Osteocyte (in vitro differentiated cells): ENCODE measurements at regions not wholly inside any gene's neighbourhood (a gene's known extent, or its start where the extent isn't known, plus 50 kb on each side); places are given as distances from the start of the nearest gene placed in this dataset.
"Not testable (repeated sequence)": the region's sequence is repeated elsewhere in the genome, so short reads cannot be mapped to it uniquely, and the experiment has no call there.

Experiments
- DNase-seq: peaks from one replicate; pipeline ENCODE4 v3.0.0; 2021; ENCODE audit warnings: mixed read lengths; ENCODE audit not compliant: unreplicated experiment; ENCODE audit errors: extremely low spot score
- H3K27ac Mint-ChIP-seq: one replicate; pipeline ENCODE4 v1.8.0; 2021; ENCODE audit warnings: mild to moderate bottlenecking, mixed read lengths; ENCODE audit not compliant: unreplicated experiment
- H3K27me3 Mint-ChIP-seq: one replicate; pipeline ENCODE4 v1.8.0; 2021; ENCODE audit warnings: mixed read lengths; ENCODE audit not compliant: unreplicated experiment
- H3K36me3 Mint-ChIP-seq: one replicate; pipeline ENCODE4 v1.8.0; 2021; ENCODE audit warnings: mixed read lengths; ENCODE audit not compliant: unreplicated experiment
- H3K4me1 Mint-ChIP-seq: one replicate; pipeline ENCODE4 v1.8.0; 2021; ENCODE audit warnings: mixed read lengths; ENCODE audit not compliant: unreplicated experiment
- H3K4me3 Mint-ChIP-seq: one replicate; pipeline ENCODE4 v1.8.0; 2021; ENCODE audit warnings: mild to moderate bottlenecking, moderate library complexity, mixed read lengths; ENCODE audit not compliant: unreplicated experiment
- H3K9me3 Mint-ChIP-seq: one replicate; pipeline ENCODE4 v1.8.0; 2021; ENCODE audit warnings: mixed read lengths; ENCODE audit not compliant: unreplicated experiment
- TF ChIP-seq, protein P1 (sequence below): fragments of 200-600 bp; sonication (generic); IDR thresholded peaks from 2 replicates; pipeline ENCODE4 v1.5.0; 2021; ENCODE audit warnings: antibody characterized with exemption, mild to moderate bottlenecking, moderate library complexity

DNA sequence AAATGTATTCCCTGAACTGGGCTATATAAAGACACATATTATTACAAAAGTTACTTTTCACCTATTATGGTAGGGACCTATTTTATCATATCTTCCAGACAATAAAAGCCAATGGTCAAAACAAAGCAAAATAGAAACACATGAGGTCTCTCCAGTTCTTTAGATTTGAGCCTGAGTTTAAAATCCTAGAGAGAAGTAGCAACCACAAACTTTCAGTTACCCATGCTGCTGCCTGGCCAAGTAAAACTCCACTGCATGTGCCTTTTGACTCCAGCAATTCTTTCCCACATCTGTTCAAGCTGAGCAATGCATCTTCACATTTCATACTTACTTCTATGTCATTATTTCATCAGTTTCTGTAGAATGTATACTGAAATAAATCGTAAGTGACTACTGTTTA is 405.3 kb downstream of the STK39 start:
- H3K4me3 Mint-ChIP-seq = no peak overlapping the region
- TF ChIP-seq, protein P1, sequence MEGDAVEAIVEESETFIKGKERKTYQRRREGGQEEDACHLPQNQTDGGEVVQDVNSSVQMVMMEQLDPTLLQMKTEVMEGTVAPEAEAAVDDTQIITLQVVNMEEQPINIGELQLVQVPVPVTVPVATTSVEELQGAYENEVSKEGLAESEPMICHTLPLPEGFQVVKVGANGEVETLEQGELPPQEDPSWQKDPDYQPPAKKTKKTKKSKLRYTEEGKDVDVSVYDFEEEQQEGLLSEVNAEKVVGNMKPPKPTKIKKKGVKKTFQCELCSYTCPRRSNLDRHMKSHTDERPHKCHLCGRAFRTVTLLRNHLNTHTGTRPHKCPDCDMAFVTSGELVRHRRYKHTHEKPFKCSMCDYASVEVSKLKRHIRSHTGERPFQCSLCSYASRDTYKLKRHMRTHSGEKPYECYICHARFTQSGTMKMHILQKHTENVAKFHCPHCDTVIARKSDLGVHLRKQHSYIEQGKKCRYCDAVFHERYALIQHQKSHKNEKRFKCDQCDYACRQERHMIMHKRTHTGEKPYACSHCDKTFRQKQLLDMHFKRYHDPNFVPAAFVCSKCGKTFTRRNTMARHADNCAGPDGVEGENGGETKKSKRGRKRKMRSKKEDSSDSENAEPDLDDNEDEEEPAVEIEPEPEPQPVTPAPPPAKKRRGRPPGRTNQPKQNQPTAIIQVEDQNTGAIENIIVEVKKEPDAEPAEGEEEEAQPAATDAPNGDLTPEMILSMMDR = no peak
- no peaks in the 10 kb centered on the region for H3K4me1 Mint-ChIP-seq
- H3K9me3 Mint-ChIP-seq = no peaks in the 10 kb centered on the region
- H3K27ac Mint-ChIP-seq = no peak overlapping the region
- H3K27me3 Mint-ChIP-seq = peaks cover 14% of the 10 kb centered on the region
- no peaks in the 10 kb centered on the region for H3K36me3 Mint-ChIP-seq
- DNase-seq = no peak

DNA sequence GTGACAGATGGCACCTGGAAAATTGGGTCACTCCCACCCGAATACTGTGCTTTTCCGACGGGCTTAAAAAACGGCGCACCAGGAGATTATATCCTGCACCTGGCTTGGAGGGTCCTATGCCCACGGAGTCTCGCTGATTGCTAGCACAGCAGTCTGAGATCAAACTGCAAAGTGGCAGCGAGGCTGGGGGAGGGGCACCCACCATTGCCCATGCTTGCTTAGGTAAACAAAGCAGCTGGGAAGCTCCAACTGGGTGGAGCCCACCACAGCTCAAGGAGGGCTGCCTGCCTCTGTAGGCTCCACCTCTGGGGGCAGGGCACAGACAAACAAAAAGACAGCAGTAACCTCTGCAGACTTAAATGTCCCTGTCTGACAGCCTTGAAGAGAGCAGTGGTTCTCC is 412.1 kb downstream of the STK39 start:
- H3K27ac Mint-ChIP-seq, H3K4me1 Mint-ChIP-seq, H3K27me3 Mint-ChIP-seq, DNase-seq, H3K4me3 Mint-ChIP-seq, H3K9me3 Mint-ChIP-seq, H3K36me3 Mint-ChIP-seq: not testable (repeated sequence)

DNA sequence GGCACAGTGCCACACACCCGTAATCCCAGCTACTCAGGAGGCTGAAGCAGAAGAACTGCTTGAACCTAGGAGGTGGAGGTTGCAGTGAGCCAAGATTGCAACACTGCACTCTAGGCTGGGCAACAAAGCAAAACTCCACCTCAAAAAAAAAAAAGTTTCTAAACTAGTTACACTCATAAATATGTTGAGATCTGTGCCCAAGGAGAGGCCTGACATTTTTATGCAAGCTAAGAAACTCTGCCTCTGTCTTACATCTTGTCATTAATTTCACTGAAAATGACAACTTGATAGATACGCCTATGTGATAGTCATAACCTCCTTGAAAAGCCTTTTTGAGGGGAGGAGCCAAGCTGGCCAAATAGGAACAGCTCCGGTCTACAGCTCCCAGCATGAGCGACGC is 412.7 kb downstream of the STK39 start:
- Mint-ChIP-seq H3K27me3 (peaks cover 2% of the 10 kb centered on the region), H3K4me3 (no peak overlapping the region), H3K4me1 (peaks cover 6% of the 10 kb centered on the region), H3K36me3 (no peaks in the 10 kb centered on the region), H3K27ac (no peak overlapping the region), H3K9me3 (no peaks in the 10 kb centered on the region)
- TF ChIP-seq, protein P1 = no peak
- DNase-seq = no peak

DNA sequence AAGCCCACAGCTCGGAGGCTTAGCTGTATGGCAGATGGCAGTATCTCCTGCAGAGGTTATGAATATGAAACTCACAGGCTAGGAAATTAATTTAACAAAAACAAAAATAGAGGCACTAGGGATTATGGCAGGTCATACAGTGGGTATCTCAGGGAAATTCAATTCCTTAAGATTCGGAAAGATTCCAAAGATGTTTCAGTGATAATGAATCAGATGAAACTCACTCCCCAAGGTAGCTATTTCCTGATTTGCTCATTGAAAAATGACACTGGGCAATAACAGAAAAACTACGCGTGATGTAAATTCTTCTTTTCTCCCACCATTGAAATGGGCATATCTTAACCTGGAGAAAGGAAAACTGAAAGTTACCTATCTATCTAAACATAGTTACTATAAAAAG is 414.1 kb downstream of the STK39 start:
- Mint-ChIP-seq H3K4me1 (peaks cover 6% of the 10 kb centered on the region), H3K9me3 (no peaks in the 10 kb centered on the region), H3K36me3 (no peaks in the 10 kb centered on the region), H3K27ac (no peak overlapping the region), H3K4me3 (no peak overlapping the region), H3K27me3 (peaks cover 2% of the 10 kb centered on the region)
- DNase-seq = no peak
- TF ChIP-seq, protein P1 = no peak

DNA sequence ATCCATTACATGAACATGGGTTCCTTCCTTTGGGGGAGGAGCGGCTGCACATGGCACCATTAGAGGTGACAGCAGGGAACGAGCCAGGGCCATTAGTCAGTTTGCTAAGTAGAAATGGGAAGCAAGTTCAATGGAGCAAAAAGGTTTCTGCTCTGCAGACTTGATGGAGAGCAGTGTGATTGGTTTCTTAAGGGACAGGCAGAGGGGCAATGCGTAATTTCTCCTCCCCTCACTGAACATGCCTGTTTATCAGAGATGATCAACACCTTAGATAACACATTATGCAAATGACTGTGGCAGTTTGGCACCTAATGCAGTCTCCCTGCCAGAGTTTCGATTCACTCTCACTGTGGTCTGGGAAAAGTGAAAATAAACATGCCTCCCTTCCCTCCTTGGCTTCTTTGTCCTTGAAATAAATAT is 414.5 kb downstream of the STK39 start:
- no peak for DNase-seq
- no peak overlapping the region for H3K27ac Mint-ChIP-seq
- H3K27me3 Mint-ChIP-seq = peaks cover 2% of the 10 kb centered on the region

More for the DNA sequence above, 414.5 kb downstream of the STK39 start:
- Mint-ChIP-seq H3K4me1 (peaks cover 6% of the 10 kb centered on the region), H3K4me3 (no peak overlapping the region), H3K9me3 (no peaks in the 10 kb centered on the region), H3K36me3 (no peaks in the 10 kb centered on the region)
- TF ChIP-seq, protein P1 = no peak
